NCI-H1105 treated with DMSO at 0.1 percent for 48 hours (cell line): ENCODE measurements at regions not wholly inside any gene's neighbourhood (a gene's known extent, or its start where the extent isn't known, plus 50 kb on each side); places are given as distances from the start of the nearest gene placed in this dataset.
"Not testable (repeated sequence)": the region's sequence is repeated elsewhere in the genome, so short reads cannot be mapped to it uniquely, and the experiment has no call there.

Experiments
- DNase-seq: peaks from one replicate; lab custom pipeline; 2025; lab: John Stamatoyannopoulos, UW

DNA sequence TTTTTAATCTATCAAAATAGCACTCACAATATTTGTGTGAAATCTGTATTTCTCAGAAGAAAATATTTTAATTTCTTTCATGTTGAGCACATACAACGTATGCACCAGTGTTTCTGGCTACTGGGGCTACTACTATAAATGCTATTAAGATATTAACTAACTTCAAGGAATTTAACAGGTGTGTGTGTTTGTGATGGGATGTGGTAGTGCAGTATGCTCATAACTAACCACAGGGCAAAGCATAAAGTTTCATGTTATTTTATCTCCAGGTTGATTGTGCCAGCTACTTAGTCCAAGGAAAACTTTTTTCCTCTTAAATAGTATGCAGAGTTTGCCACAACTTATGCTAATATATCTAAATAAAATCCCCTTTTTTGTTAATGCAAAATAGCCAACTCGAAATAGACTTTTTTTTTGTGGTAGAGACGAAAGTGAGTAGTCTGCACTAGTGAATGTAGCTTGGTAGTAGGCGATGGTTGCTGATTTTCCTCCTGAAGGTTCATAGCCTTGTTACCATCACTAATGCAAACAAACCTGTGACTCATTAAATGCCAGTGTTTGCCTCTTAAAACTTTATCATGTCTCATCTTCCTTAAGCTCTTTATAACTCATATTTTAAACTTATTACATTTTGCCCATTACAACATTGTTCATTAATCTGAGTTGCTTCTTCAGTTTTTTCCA lies 565.5 kb upstream of the ANO3 start:
- no peak for DNase-seq

- no peak for DNase-seq
Measured at GRCh38 chr11:25769287-25769686, 562.6 kb upstream of the ANO3 start.

DNA sequence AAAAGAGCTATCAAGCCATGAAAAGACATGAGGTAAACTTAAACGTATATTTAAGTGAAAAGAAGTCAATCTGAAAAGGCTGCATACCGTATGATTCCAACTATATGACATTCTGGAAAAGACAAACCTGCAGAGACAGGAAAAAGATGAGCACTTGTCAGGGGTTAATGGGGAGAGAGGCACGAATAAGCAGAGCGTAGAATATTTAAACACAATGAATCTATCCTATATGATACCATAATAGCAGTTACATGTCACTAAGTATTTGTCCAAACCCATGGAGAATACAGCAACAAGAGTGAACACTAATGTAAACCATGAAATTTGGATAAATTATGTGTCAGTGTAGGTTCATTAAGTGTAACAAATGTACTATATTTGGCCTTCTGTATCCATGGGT lies 560.3 kb upstream of the ANO3 start:
- DNase-seq: no peak

DNA sequence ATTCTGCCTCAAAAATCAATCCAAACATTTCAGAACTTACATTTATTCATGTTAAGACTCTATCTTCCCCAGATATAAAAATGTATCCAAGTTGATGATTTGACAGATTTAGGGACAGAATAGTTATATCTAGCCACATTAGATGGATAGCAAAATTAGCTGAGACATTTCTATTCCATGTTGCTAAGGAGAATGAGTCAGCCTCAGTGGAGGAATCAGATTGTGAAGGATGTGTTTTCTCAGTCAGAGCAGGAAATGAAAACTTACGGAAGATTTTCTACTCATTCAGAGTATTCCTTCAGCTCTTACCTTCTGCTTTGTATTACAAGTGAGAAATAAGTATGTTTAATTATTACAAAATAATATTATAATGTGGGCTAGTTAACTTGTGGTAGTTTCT lies 556.3 kb upstream of the ANO3 start:
- no peak for DNase-seq

DNA sequence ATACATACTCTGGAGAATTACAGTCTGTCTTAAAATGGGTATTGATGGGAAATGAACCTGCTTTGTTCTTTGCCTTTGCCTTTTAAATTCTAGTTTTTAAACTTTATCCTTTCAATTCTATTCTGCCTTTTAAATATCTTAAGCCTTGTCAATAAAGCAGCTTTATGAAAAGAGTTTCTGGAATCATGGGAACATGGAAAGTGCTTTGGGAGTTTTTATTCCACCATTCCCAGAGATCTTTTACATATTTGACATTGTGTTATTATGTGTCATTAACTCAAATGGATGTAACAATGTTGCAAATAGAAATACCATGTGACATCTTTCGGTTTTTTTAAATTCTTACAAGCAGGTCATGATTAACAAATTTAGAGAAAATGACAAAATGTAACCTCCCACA lies 555.7 kb upstream of the ANO3 start:
- DNase-seq: no peak

- no peak for DNase-seq
Measured at GRCh38 chr11:25777343-25777742, 554.6 kb upstream of the ANO3 start.

DNA sequence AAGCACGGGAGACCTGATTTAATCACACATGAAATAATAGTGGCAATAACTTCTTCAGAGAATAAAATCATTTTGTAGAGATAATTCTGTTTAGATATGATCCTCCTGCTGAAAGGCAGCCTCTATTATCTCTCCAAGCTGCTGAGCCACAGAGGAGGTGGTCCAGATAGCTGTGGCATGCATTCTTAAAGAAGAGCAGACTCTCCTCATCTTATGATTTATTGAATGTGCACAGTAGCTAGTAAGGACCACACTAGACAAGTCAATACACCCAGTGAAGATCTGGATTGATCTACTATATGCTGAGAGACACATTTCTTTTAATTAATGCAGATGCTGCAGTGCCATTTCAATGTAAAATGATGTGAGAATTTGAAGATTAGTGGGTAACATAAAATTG lies 552.9 kb upstream of the ANO3 start:
- no peak for DNase-seq

GRCh38 chr11:25787416-25787815 lies 544.5 kb upstream of the ANO3 start:
- DNase-seq: no peak

DNA sequence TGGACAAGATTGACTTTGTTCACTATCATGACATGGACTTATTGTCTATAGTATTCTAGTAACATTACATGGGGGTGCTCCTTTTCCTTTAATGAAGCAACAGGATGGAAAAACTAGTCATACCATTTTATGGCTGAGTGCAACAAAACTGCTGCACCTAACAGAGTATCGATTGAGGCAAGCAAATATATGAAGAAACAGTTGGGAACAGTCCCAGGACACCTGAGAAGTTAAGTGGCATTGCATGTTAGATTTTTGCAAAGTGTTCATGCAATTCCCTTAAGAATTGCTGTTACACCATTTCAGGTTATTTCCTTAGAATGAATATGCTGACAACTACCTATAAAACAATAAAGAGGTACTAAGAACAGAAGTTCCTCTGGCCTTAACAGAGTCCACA lies 541.5 kb upstream of the ANO3 start:
- DNase-seq: no peak

GRCh38 chr11:25793637-25794036 lies 538.3 kb upstream of the ANO3 start:
- DNase-seq: no peak

GRCh38 chr11:25794804-25795203 lies 537.1 kb upstream of the ANO3 start:
- no peak for DNase-seq

GRCh38 chr11:25816411-25816810 lies 515.5 kb upstream of the ANO3 start:
- DNase-seq: no peak

DNA sequence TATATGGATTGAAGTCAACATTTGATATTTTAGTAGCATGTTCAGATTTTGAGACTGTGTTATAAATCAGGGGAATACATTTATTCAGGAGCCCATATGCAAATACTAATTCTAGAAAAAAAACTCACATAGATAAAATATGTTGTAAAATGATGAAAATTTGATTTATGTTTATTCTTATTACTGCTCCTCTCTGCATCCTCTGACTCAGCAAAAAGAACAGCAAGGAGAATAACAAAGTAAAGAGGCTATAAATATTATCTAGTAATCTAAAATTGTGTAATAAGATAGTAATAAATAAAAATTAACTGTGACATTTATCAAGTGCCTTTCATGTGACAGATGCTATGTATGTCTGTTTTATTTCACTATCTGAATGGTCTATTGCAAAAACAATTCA lies 507.2 kb upstream of the ANO3 start:
- DNase-seq: no peak

DNA sequence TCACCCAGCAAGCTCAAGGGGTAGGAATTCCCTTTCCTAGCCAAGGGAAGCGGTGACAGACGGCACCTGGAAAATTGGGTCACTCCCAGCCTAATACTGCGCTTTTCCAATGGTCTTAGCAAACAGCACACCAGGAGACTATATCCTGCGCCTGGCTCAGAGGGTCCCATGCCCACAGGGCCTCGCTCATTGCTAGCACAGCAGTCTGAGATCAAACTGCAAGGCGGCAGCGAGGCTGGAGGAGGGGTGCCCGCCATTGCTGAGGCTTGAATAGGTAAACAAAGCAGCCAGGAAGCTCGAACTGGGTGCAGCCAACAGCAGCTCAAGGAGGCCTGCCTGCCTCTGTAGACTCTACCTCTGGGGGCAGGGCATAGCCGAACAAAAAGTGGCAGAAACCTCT lies 500.4 kb upstream of the ANO3 start:
- DNase-seq: not testable (repeated sequence)

GRCh38 chr11:25838918-25839625 lies 492.9 kb upstream of the ANO3 start:
- DNase-seq: no peak

DNA sequence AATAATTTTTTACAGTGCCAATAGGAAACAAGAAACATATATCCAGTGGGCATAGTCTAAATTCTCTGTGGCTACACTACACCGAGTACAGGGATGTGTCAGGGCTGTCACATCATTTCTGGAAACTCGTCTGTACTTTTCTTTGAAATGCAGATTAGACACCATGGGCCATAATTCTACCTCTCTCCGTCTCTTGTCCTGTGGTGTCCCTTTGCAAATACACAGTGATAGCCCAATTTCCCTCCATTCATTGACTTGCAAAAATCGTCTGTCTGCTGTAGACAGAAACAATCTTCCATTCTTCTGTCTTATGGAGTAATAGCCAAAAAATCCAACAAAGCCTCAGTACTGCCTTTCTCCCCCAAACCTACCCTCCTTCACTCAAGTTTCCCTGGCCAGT lies 487.1 kb upstream of the ANO3 start:
- no peak for DNase-seq

DNA sequence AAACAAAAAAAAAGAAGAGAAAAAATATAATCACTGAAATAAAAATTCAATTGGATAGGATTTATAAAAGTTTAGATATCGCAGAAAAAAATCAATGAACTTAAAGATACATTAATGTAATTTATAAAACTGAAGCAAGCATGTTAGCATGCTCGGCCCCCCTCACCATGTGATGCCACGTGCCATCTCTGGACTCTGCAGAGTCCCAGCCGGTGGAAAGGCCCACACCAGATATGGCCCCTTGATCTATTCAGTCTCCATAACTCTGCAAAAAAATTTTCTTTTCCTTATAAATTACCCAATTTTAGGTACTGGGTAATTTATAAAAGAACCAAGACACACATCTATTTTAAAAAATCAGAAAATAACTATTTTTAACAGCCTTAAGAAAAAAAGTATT lies 476.0 kb upstream of the ANO3 start:
- no peak for DNase-seq

- no peak for DNase-seq
Measured at GRCh38 chr11:25859776-25860175, 472.2 kb upstream of the ANO3 start.

- peak; percentile 13 for DNase-seq
Measured at GRCh38 chr11:25860677-25861450, 471.1 kb upstream of the ANO3 start.

DNA sequence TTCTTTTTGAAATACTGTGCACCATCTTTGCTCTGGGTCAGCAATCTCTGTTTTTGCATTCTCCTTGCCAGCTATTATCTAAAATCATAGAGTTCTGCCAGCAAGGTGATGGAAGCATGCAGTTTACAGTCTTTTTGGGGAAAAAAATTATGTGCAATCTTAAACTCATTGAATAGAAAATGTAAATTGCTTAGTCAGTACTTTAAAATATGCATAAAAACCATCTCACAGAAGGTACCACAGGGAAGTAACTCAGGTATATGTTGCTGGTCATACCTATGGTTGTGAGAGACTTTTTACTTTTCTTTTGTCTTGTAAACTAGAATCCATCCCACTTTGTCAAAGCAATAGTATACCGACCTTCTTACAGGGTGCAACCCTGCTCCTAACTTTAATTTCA lies 469.8 kb upstream of the ANO3 start:
- DNase-seq: no peak

GRCh38 chr11:25863986-25864385 lies 467.9 kb upstream of the ANO3 start:
- DNase-seq: no peak

DNA sequence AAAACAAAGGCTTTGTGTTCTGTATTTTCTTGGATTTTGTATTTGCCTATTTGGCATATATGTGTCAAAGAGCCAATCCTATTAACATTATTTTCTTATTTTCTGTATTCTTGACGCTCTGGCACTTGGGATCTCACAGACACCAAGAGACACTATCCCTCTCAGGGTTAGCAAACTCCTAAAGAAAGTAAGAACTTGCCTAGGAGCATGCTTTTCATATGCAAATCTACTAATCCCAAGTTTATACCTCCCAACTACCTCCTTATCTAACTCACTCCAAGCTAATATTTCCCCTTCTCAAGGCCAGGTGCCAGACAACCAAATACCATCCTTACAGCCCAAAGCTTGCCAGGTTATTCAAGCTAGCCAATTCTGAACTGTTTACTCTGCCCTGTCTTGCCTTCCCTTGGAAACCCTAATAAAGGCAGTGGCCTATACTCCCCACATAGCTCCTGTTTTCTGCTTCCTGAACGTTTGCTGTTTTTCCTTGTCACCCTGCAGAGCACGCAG lies 455.4 kb upstream of the ANO3 start:
- no peak for DNase-seq

GRCh38 chr11:25886036-25886435 lies 445.9 kb upstream of the ANO3 start:
- no peak for DNase-seq
